ENCODE measurements at regions not wholly inside any gene's neighbourhood (a gene's known extent, or its start where the extent isn't known, plus 50 kb on each side); places are given as distances from the start of the nearest gene placed in this dataset.
"Not testable (repeated sequence)": the region's sequence is repeated elsewhere in the genome, so short reads cannot be mapped to it uniquely, and the experiment has no call there.

- TF ChIP-seq POLR2AphosphoS5, POLR2A (IDR thresholded peaks at IDR 0.05): not testable (repeated sequence)
- TF ChIP-seq, protein P1, sequence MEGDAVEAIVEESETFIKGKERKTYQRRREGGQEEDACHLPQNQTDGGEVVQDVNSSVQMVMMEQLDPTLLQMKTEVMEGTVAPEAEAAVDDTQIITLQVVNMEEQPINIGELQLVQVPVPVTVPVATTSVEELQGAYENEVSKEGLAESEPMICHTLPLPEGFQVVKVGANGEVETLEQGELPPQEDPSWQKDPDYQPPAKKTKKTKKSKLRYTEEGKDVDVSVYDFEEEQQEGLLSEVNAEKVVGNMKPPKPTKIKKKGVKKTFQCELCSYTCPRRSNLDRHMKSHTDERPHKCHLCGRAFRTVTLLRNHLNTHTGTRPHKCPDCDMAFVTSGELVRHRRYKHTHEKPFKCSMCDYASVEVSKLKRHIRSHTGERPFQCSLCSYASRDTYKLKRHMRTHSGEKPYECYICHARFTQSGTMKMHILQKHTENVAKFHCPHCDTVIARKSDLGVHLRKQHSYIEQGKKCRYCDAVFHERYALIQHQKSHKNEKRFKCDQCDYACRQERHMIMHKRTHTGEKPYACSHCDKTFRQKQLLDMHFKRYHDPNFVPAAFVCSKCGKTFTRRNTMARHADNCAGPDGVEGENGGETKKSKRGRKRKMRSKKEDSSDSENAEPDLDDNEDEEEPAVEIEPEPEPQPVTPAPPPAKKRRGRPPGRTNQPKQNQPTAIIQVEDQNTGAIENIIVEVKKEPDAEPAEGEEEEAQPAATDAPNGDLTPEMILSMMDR (IDR thresholded peaks at IDR 0.05): not testable (repeated sequence)
These were observed 190.7 kb downstream of the LAT start for GRCh38 chr16:29175411-29176153.
